ENCODE measurements at regions not wholly inside any gene's neighbourhood (a gene's known extent, or its start where the extent isn't known, plus 50 kb on each side); places are given as distances from the start of the nearest gene placed in this dataset.

- Histone ChIP-seq H3K9me3 (replicated peaks in 1 of 2; ENCODE audit: control insufficient read depth in 2 of 2, insufficient read depth in 1 of 2, low read depth in 1 of 2, low read length in 2 of 2) (no peaks in the 10 kb centered on the region), H3K27ac (replicated peaks; ENCODE audit: low read length) (no peak overlapping the region), H3K23ac (ENCODE audit: low read depth, low read length, poor library complexity) (no peak overlapping the region), H3K4me1 (ENCODE audit: control insufficient read depth in 2 of 2, insufficient read depth in 1 of 2, low read depth in 1 of 2, low read length in 2 of 2) (peaks cover 0 to 8% of the 10 kb centered on the region in 2 donors), H2BK120ac (ENCODE audit: low read depth, low read length) (no peak overlapping the region), H3K4me3 (ENCODE audit: low read length in 2 of 2) (no peak overlapping the region), H3K27me3 (ENCODE audit: control insufficient read depth in 3 of 3, insufficient read depth in 3 of 3, low read depth in 1 of 3, low read length in 3 of 3) (no peaks in the 10 kb centered on the region), H3K4me2 (ENCODE audit: insufficient read depth, low read length, poor library complexity, severe bottlenecking) (no peak overlapping the region), H2AK5ac (ENCODE audit: low read depth, low read length) (no peak overlapping the region), H3K14ac (ENCODE audit: low read length) (no peak overlapping the region), H3K79me1 (ENCODE audit: low read depth, low read length) (no peaks in the 10 kb centered on the region), H2BK12ac (ENCODE audit: low read length) (no peak overlapping the region), H3K4ac (ENCODE audit: low read length) (no peak overlapping the region), H2AFZ (ENCODE audit: low read length) (no peak overlapping the region), H3K9ac (ENCODE audit: low read depth, low read length, poor library complexity) (no peak overlapping the region), H4K8ac (ENCODE audit: low read depth, low read length) (no peak overlapping the region), H3K36me3 (replicated peaks in 1 of 2; ENCODE audit: control insufficient read depth in 2 of 2, insufficient read depth in 2 of 2, low read length in 2 of 2) (no peaks in the 10 kb centered on the region), H2BK5ac (ENCODE audit: low read length) (no peak overlapping the region), H3K18ac (ENCODE audit: low read length) (no peak overlapping the region), H2BK15ac (ENCODE audit: low read length) (no peak overlapping the region), H4K91ac (ENCODE audit: low read depth, low read length, poor library complexity) (no peak overlapping the region)
- no peak for DNase-seq (ENCODE audit: low spot score)
- no CpG with 5 or more reads among the region's 4 CpGs for WGBS, 2 donors (ENCODE audit: extremely low coverage in 2 of 2, insufficient read length in 2 of 2, insufficient replicate concordance in 1 of 2)
Observed at GRCh38 chr10:117889664-117890063, 157.1 kb downstream of the RAB11FIP2 start.

- no peak overlapping the region for H3K4me3 ChIP-seq (ENCODE audit: low read length in 2 of 2)
- no peak overlapping the region for H2BK12ac ChIP-seq (ENCODE audit: low read length)
- H3K4me2 ChIP-seq (ENCODE audit: insufficient read depth, low read length, poor library complexity, severe bottlenecking): no peak overlapping the region
- no CpG with 5 or more reads among the region's 2 CpGs for WGBS, 2 donors (ENCODE audit: extremely low coverage in 2 of 2, insufficient read length in 2 of 2, insufficient replicate concordance in 1 of 2)
- H2AFZ ChIP-seq (ENCODE audit: low read length): no peak overlapping the region
- H3K4me1 ChIP-seq (ENCODE audit: control insufficient read depth in 2 of 2, insufficient read depth in 1 of 2, low read depth in 1 of 2, low read length in 2 of 2): no peaks in the 10 kb centered on the region
- no peaks in the 10 kb centered on the region for H3K27me3 ChIP-seq (ENCODE audit: control insufficient read depth in 3 of 3, insufficient read depth in 3 of 3, low read depth in 1 of 3, low read length in 3 of 3)
- no peak overlapping the region for H2AK5ac ChIP-seq (ENCODE audit: low read depth, low read length)
- no peak overlapping the region for H3K23ac ChIP-seq (ENCODE audit: low read depth, low read length, poor library complexity)
- H2BK120ac ChIP-seq (ENCODE audit: low read depth, low read length): no peak overlapping the region
- no peak overlapping the region for H3K14ac ChIP-seq (ENCODE audit: low read length)
- no peak overlapping the region for H3K27ac ChIP-seq (replicated peaks; ENCODE audit: low read length)
- no peak overlapping the region for H3K4ac ChIP-seq (ENCODE audit: low read length)
- H4K8ac ChIP-seq (ENCODE audit: low read depth, low read length): no peak overlapping the region
- no peaks in the 10 kb centered on the region for H3K79me1 ChIP-seq (ENCODE audit: low read depth, low read length)
- H3K9ac ChIP-seq (ENCODE audit: low read depth, low read length, poor library complexity): no peak overlapping the region
- DNase-seq (ENCODE audit: low spot score): no peak
- no peak overlapping the region for H4K91ac ChIP-seq (ENCODE audit: low read depth, low read length, poor library complexity)
- H2BK5ac ChIP-seq (ENCODE audit: low read length): no peak overlapping the region
- no peak overlapping the region for H3K18ac ChIP-seq (ENCODE audit: low read length)
- no peaks in the 10 kb centered on the region for H3K9me3 ChIP-seq (replicated peaks in 1 of 2; ENCODE audit: control insufficient read depth in 2 of 2, insufficient read depth in 1 of 2, low read depth in 1 of 2, low read length in 2 of 2)
- H3K36me3 ChIP-seq (replicated peaks in 1 of 2; ENCODE audit: control insufficient read depth in 2 of 2, insufficient read depth in 2 of 2, low read length in 2 of 2): no peaks in the 10 kb centered on the region
- no peak overlapping the region for H2BK15ac ChIP-seq (ENCODE audit: low read length)
Observed at GRCh38 chr10:117892681-117893220, 154.0 kb downstream of the RAB11FIP2 start.

DNA sequence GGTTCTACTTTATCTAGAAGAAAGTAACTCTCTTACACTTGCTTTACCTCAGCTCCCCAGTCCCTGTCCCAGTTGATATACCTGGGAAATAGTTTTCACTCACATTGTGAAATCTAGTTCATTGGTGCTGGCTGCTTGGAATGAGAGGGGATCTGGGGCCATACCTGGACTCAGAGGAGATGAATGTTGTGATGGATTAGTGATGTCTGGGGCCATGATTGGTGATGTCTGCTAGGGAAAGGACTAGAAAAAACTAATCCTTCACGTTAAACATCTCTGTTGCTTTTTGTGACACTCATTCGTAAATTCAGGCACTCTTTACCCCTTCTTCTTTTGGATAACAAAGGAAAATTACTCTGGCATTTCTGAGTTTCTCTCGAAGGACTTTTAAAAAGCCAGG lies 152.4 kb downstream of the RAB11FIP2 start:
- WGBS, 2 donors (ENCODE audit: extremely low coverage in 2 of 2, insufficient read length in 2 of 2, insufficient replicate concordance in 1 of 2): no CpG with 5 or more reads among the region's 3 CpGs
- Histone ChIP-seq H3K9me3 (replicated peaks in 1 of 2; ENCODE audit: control insufficient read depth in 2 of 2, insufficient read depth in 1 of 2, low read depth in 1 of 2, low read length in 2 of 2) (no peaks in the 10 kb centered on the region), H3K4me1 (ENCODE audit: control insufficient read depth in 2 of 2, insufficient read depth in 1 of 2, low read depth in 1 of 2, low read length in 2 of 2) (peaks cover 0 to 6% of the 10 kb centered on the region in 2 donors), H3K4me2 (ENCODE audit: insufficient read depth, low read length, poor library complexity, severe bottlenecking) (no peak overlapping the region), H2BK15ac (ENCODE audit: low read length) (no peak overlapping the region), H2BK5ac (ENCODE audit: low read length) (no peak overlapping the region), H3K14ac (ENCODE audit: low read length) (no peak overlapping the region), H4K8ac (ENCODE audit: low read depth, low read length) (no peak overlapping the region), H2AFZ (ENCODE audit: low read length) (no peak overlapping the region), H2AK5ac (ENCODE audit: low read depth, low read length) (no peak overlapping the region), H2BK12ac (ENCODE audit: low read length) (no peak overlapping the region), H3K79me1 (ENCODE audit: low read depth, low read length) (no peaks in the 10 kb centered on the region), H2BK120ac (ENCODE audit: low read depth, low read length) (no peak overlapping the region), H3K18ac (ENCODE audit: low read length) (no peak overlapping the region), H3K23ac (ENCODE audit: low read depth, low read length, poor library complexity) (no peak overlapping the region), H3K4ac (ENCODE audit: low read length) (no peak overlapping the region), H3K27me3 (ENCODE audit: control insufficient read depth in 3 of 3, insufficient read depth in 3 of 3, low read depth in 1 of 3, low read length in 3 of 3) (no peaks in the 10 kb centered on the region), H4K91ac (ENCODE audit: low read depth, low read length, poor library complexity) (no peak overlapping the region), H3K36me3 (replicated peaks in 1 of 2; ENCODE audit: control insufficient read depth in 2 of 2, insufficient read depth in 2 of 2, low read length in 2 of 2) (no peaks in the 10 kb centered on the region), H3K4me3 (ENCODE audit: low read length in 2 of 2) (no peak overlapping the region), H3K9ac (ENCODE audit: low read depth, low read length, poor library complexity) (no peak overlapping the region), H3K27ac (replicated peaks; ENCODE audit: low read length) (no peak overlapping the region)
- no peak for DNase-seq (ENCODE audit: low spot score)

GRCh38 chr10:117896517-117896916 lies 150.2 kb downstream of the RAB11FIP2 start:
- no peak for DNase-seq (ENCODE audit: low spot score)
- Histone ChIP-seq H3K27ac (replicated peaks; ENCODE audit: low read length) (no peak overlapping the region), H3K4me1 (ENCODE audit: control insufficient read depth in 2 of 2, insufficient read depth in 1 of 2, low read depth in 1 of 2, low read length in 2 of 2) (peaks cover 0 to 10% of the 10 kb centered on the region in 2 donors), H3K27me3 (ENCODE audit: control insufficient read depth in 3 of 3, insufficient read depth in 3 of 3, low read depth in 1 of 3, low read length in 3 of 3) (no peaks in the 10 kb centered on the region), H3K23ac (ENCODE audit: low read depth, low read length, poor library complexity) (no peak overlapping the region), H3K4ac (ENCODE audit: low read length) (no peak overlapping the region), H4K8ac (ENCODE audit: low read depth, low read length) (no peak overlapping the region), H3K18ac (ENCODE audit: low read length) (no peak overlapping the region), H3K9ac (ENCODE audit: low read depth, low read length, poor library complexity) (no peak overlapping the region), H3K36me3 (replicated peaks in 1 of 2; ENCODE audit: control insufficient read depth in 2 of 2, insufficient read depth in 2 of 2, low read length in 2 of 2) (no peaks in the 10 kb centered on the region), H3K4me2 (ENCODE audit: insufficient read depth, low read length, poor library complexity, severe bottlenecking) (no peak overlapping the region), H2BK120ac (ENCODE audit: low read depth, low read length) (no peak overlapping the region), H4K91ac (ENCODE audit: low read depth, low read length, poor library complexity) (no peak overlapping the region), H3K14ac (ENCODE audit: low read length) (no peak overlapping the region), H2AFZ (ENCODE audit: low read length) (peak overlapping the region; percentile 15), H2BK5ac (ENCODE audit: low read length) (no peak overlapping the region), H2BK12ac (ENCODE audit: low read length) (no peak overlapping the region), H2BK15ac (ENCODE audit: low read length) (no peak overlapping the region), H3K4me3 (ENCODE audit: low read length in 2 of 2) (no peak overlapping the region), H3K79me1 (ENCODE audit: low read depth, low read length) (no peaks in the 10 kb centered on the region), H3K9me3 (replicated peaks in 1 of 2; ENCODE audit: control insufficient read depth in 2 of 2, insufficient read depth in 1 of 2, low read depth in 1 of 2, low read length in 2 of 2) (no peaks in the 10 kb centered on the region), H2AK5ac (ENCODE audit: low read depth, low read length) (no peak overlapping the region)
- no CpG with 5 or more reads among the region's 3 CpGs for WGBS, 2 donors (ENCODE audit: extremely low coverage in 2 of 2, insufficient read length in 2 of 2, insufficient replicate concordance in 1 of 2)
